ENCODE measurements at regions not wholly inside any gene's neighbourhood (a gene's known extent, or its start where the extent isn't known, plus 50 kb on each side); places are given as distances from the start of the nearest gene placed in this dataset.

GRCh38 chr6:145194389-145194788 is 540.9 kb downstream of the EPM2A start:
- H2BK5ac ChIP-seq (ENCODE audit: low read depth, low read length): no peak overlapping the region
- no peaks in the 10 kb centered on the region for H3K23me2 ChIP-seq (ENCODE audit: low read depth, low read length)
- H3K23ac ChIP-seq (ENCODE audit: insufficient read length): no peak overlapping the region
- H4K5ac ChIP-seq (ENCODE audit: insufficient read length, low read depth, low read length): no peak overlapping the region
- no peak overlapping the region for H3K56ac ChIP-seq (replicated peaks; ENCODE audit: insufficient read length, low read depth, low read length)
- H3K4ac ChIP-seq (replicated peaks; ENCODE audit: insufficient read length, low read depth, low read length): no peak overlapping the region
- H4K20me1 ChIP-seq (replicated peaks in 1 of 2; ENCODE audit: control insufficient read depth in 1 of 2, insufficient read depth in 2 of 2, low read length in 2 of 2): no peaks in the 10 kb centered on the region
- H4K8ac ChIP-seq (ENCODE audit: extremely low read depth, insufficient read depth, low read length): no peak overlapping the region
- no peak overlapping the region for H3K4me3 ChIP-seq (ENCODE audit: extremely low read depth in 1 of 4, insufficient read depth in 2 of 4, low read depth in 3 of 4, low read length in 4 of 4)
- H3K9me3 ChIP-seq (ENCODE audit: insufficient read depth in 2 of 2, low read depth in 1 of 2, low read length in 1 of 2): no peaks in the 10 kb centered on the region
- CTCF ChIA-PET (ENCODE audit: partially characterized antibody): interaction anchor here (0.6 to 0.9 kb wide), 3 partner anchors 47 to 1392 kb away, joined by 3 to 4 read pairs (median 3); no protein-coding TSS in a partner anchor
- H3K4me2 ChIP-seq (ENCODE audit: insufficient read depth in 1 of 2, low read depth in 2 of 2, low read length in 2 of 2): no peak overlapping the region
- H2AFZ ChIP-seq (ENCODE audit: low read length): no peak overlapping the region; the same call in 1 of the 2 replicates
- H3K27me3 ChIP-seq (replicated peaks in 1 of 4; ENCODE audit: control insufficient read depth in 3 of 4, extremely low read depth in 1 of 4, insufficient read depth in 3 of 4, low read length in 3 of 4): no peaks in the 10 kb centered on the region
- H3K14ac ChIP-seq (ENCODE audit: insufficient read length): no peak overlapping the region
- DNase-seq (ENCODE audit: low read depth in 1 of 2, low spot score in 2 of 2) (no peak), FAIRE-seq (no peak)
- no peak overlapping the region for H2BK20ac ChIP-seq (ENCODE audit: low read length)
- no peak overlapping the region for H3K18ac ChIP-seq (ENCODE audit: extremely low read depth, low read length)
- H2BK120ac ChIP-seq (replicated peaks; ENCODE audit: low read depth, low read length): no peak overlapping the region
- no peak for TF ChIP-seq SAP30 (IDR thresholded peaks at IDR 0.05; ENCODE audit: insufficient read depth, insufficient replicate concordance, low read length)
- TF ChIP-seq ZNF274 (IDR thresholded peaks at IDR 0.05; ENCODE audit: borderline replicate concordance, extremely low read depth, low read length): no peak
- TF ChIP-seq HDAC2 (IDR thresholded peaks at IDR 0.05; ENCODE audit: borderline replicate concordance in 1 of 2, low read depth in 2 of 2, low read length in 2 of 2): no peak
- no peak for TF ChIP-seq TCF12 (IDR thresholded peaks at IDR 0.05; ENCODE audit: low read depth, low read length)
- TF ChIP-seq CBX5 (IDR thresholded peaks at IDR 0.05; ENCODE audit: low read depth, low read length): no peak
- TF ChIP-seq BRCA1 (IDR thresholded peaks at IDR 0.05; ENCODE audit: low read depth, low read length): no peak
- no peak for TF ChIP-seq MAFK (IDR thresholded peaks at IDR 0.05; ENCODE audit: low read depth, low read length)
- TF ChIP-seq SP4 (IDR thresholded peaks at IDR 0.05; ENCODE audit: low read length): no peak
- TF ChIP-seq SRF (IDR thresholded peaks at IDR 0.05; ENCODE audit: low read depth, low read length): no peak
- TF ChIP-seq, protein P1, sequence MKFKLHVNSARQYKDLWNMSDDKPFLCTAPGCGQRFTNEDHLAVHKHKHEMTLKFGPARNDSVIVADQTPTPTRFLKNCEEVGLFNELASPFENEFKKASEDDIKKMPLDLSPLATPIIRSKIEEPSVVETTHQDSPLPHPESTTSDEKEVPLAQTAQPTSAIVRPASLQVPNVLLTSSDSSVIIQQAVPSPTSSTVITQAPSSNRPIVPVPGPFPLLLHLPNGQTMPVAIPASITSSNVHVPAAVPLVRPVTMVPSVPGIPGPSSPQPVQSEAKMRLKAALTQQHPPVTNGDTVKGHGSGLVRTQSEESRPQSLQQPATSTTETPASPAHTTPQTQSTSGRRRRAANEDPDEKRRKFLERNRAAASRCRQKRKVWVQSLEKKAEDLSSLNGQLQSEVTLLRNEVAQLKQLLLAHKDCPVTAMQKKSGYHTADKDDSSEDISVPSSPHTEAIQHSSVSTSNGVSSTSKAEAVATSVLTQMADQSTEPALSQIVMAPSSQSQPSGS (IDR thresholded peaks at IDR 0.05; ENCODE audit: low read length): no peak
- no peaks in the 10 kb centered on the region for H3K4me1 ChIP-seq (replicated peaks in 1 of 4; ENCODE audit: control insufficient read depth in 3 of 4, insufficient read depth in 4 of 4, low read length in 3 of 4)
- H3K27ac ChIP-seq (ENCODE audit: low read depth, low read length): no peak overlapping the region
- no peak overlapping the region for H2AK5ac ChIP-seq (ENCODE audit: low read depth, low read length)
- 85% methylated on average over 3 of the region's 3 CpGs; no CpG with 5 or more reads in 1 of the 2 experiments for WGBS, 2 experiments (ENCODE audit: extremely low coverage in 1 of 2, insufficient coverage in 1 of 2, insufficient read length in 1 of 2, insufficient replicate concordance in 2 of 2, low coverage in 1 of 2, low lambda C conversion rate in 2 of 2, missing lambda C conversion rate in 1 of 2)
- no peaks in the 10 kb centered on the region for H3K79me1 ChIP-seq (ENCODE audit: low read depth, low read length)
- POLR2A ChIA-PET (ENCODE audit: partially characterized antibody): no interaction called here
- H2BK12ac ChIP-seq (ENCODE audit: low read depth, low read length): no peak overlapping the region
- no peaks in the 10 kb centered on the region for H3K36me3 ChIP-seq (ENCODE audit: control insufficient read depth in 2 of 4, insufficient read depth in 4 of 4, low read length in 3 of 4)
- no peak overlapping the region for H4K91ac ChIP-seq (replicated peaks; ENCODE audit: insufficient read length, low read length)
- H3K79me2 ChIP-seq (ENCODE audit: control insufficient read depth in 1 of 2, insufficient read depth in 2 of 2, low read length in 2 of 2): no peaks in the 10 kb centered on the region
- no peak overlapping the region for H2BK15ac ChIP-seq (ENCODE audit: low read length)
- H3K9ac ChIP-seq (replicated peaks in 1 of 4; ENCODE audit: extremely low read depth in 1 of 4, low read depth in 3 of 4, low read length in 3 of 4): no peak overlapping the region

Measured in H1 (cell line).